ENCODE measurements at regions not wholly inside any gene's neighbourhood (a gene's known extent, or its start where the extent isn't known, plus 50 kb on each side); places are given as distances from the start of the nearest gene placed in this dataset.

- DNase-seq = peak; percentile 74
- no peak overlapping the region for H3K27ac ChIP-seq (ENCODE audit: low read length)
- no peaks in the 10 kb centered on the region for H3K27me3 ChIP-seq (ENCODE audit: control insufficient read depth, insufficient read depth, low read length)
- peaks cover 6% of the 10 kb centered on the region for H3K4me1 ChIP-seq (ENCODE audit: control insufficient read depth, insufficient read depth, low read length)
- H3K4me3 ChIP-seq (ENCODE audit: low read length) = no peak overlapping the region
- no peaks in the 10 kb centered on the region for H3K9me3 ChIP-seq (replicated peaks; ENCODE audit: control insufficient read depth, low read depth, low read length)
- no peaks in the 10 kb centered on the region for H3K36me3 ChIP-seq (ENCODE audit: control insufficient read depth, insufficient read depth, low read length)
- WGBS (ENCODE audit: insufficient coverage) = 63% methylated on average over 1 of the region's 6 CpGs
These were observed 121.5 kb upstream of the CTAGE1 start for GRCh38 chr18:22539051-22539765.

GRCh38 chr18:22541232-22541631, 123.5 kb upstream of the CTAGE1 start:
- Histone ChIP-seq H3K9me3 (replicated peaks; ENCODE audit: control insufficient read depth, low read depth, low read length) (no peaks in the 10 kb centered on the region), H3K4me3 (ENCODE audit: low read length) (no peak overlapping the region), H3K4me1 (ENCODE audit: control insufficient read depth, insufficient read depth, low read length) (peaks cover 8% of the 10 kb centered on the region), H3K36me3 (ENCODE audit: control insufficient read depth, insufficient read depth, low read length) (no peaks in the 10 kb centered on the region), H3K27me3 (ENCODE audit: control insufficient read depth, insufficient read depth, low read length) (no peaks in the 10 kb centered on the region), H3K27ac (ENCODE audit: low read length) (no peak overlapping the region)
- DNase-seq = no peak
- 67% methylated on average over 1 of the region's 1 CpG for WGBS (ENCODE audit: insufficient coverage)

GRCh38 chr18:22542406-22542835, 124.7 kb upstream of the CTAGE1 start:
- no peak overlapping the region for H3K27ac ChIP-seq (ENCODE audit: low read length)
- H3K36me3 ChIP-seq (ENCODE audit: control insufficient read depth, insufficient read depth, low read length) = no peaks in the 10 kb centered on the region
- no peak for DNase-seq
- H3K9me3 ChIP-seq (replicated peaks; ENCODE audit: control insufficient read depth, low read depth, low read length) = no peaks in the 10 kb centered on the region
- H3K4me3 ChIP-seq (ENCODE audit: low read length) = no peak overlapping the region
- WGBS (ENCODE audit: insufficient coverage) = 100% methylated on average over 2 of the region's 4 CpGs
- H3K4me1 ChIP-seq (ENCODE audit: control insufficient read depth, insufficient read depth, low read length) = peaks cover 8% of the 10 kb centered on the region
- no peaks in the 10 kb centered on the region for H3K27me3 ChIP-seq (ENCODE audit: control insufficient read depth, insufficient read depth, low read length)

- no CpG with 5 or more reads among the region's 4 CpGs for WGBS (ENCODE audit: insufficient coverage)
- Histone ChIP-seq H3K36me3 (ENCODE audit: control insufficient read depth, insufficient read depth, low read length) (no peaks in the 10 kb centered on the region), H3K4me3 (ENCODE audit: low read length) (no peak overlapping the region), H3K9me3 (replicated peaks; ENCODE audit: control insufficient read depth, low read depth, low read length) (no peaks in the 10 kb centered on the region), H3K27ac (ENCODE audit: low read length) (no peak overlapping the region), H3K4me1 (ENCODE audit: control insufficient read depth, insufficient read depth, low read length) (peaks cover 11% of the 10 kb centered on the region), H3K27me3 (ENCODE audit: control insufficient read depth, insufficient read depth, low read length) (no peaks in the 10 kb centered on the region)
- DNase-seq = peak; percentile 77
These were observed 126.1 kb upstream of the CTAGE1 start for GRCh38 chr18:22543769-22544168.

- H3K36me3 ChIP-seq (ENCODE audit: control insufficient read depth, insufficient read depth, low read length) = no peaks in the 10 kb centered on the region
- peak; percentile 22 for DNase-seq
- no peak overlapping the region for H3K4me3 ChIP-seq (ENCODE audit: low read length)
- H3K9me3 ChIP-seq (replicated peaks; ENCODE audit: control insufficient read depth, low read depth, low read length) = no peaks in the 10 kb centered on the region
- no peak overlapping the region for H3K27ac ChIP-seq (ENCODE audit: low read length)
- peaks cover 11% of the 10 kb centered on the region for H3K4me1 ChIP-seq (ENCODE audit: control insufficient read depth, insufficient read depth, low read length)
- no peaks in the 10 kb centered on the region for H3K27me3 ChIP-seq (ENCODE audit: control insufficient read depth, insufficient read depth, low read length)
- WGBS (ENCODE audit: insufficient coverage) = no CpG with 5 or more reads among the region's 4 CpGs
These were observed 126.9 kb upstream of the CTAGE1 start for GRCh38 chr18:22544626-22545025.

GRCh38 chr18:22545066-22545760, 127.5 kb upstream of the CTAGE1 start:
- no peak overlapping the region for H3K27ac ChIP-seq (ENCODE audit: low read length)
- no peaks in the 10 kb centered on the region for H3K27me3 ChIP-seq (ENCODE audit: control insufficient read depth, insufficient read depth, low read length)
- peak; percentile 77 for DNase-seq
- no peak overlapping the region for H3K4me3 ChIP-seq (ENCODE audit: low read length)
- WGBS (ENCODE audit: insufficient coverage) = no CpG with 5 or more reads among the region's 6 CpGs
- H3K36me3 ChIP-seq (ENCODE audit: control insufficient read depth, insufficient read depth, low read length) = no peaks in the 10 kb centered on the region
- no peaks in the 10 kb centered on the region for H3K9me3 ChIP-seq (replicated peaks; ENCODE audit: control insufficient read depth, low read depth, low read length)
- peaks cover 11% of the 10 kb centered on the region for H3K4me1 ChIP-seq (ENCODE audit: control insufficient read depth, insufficient read depth, low read length)

- H3K4me1 ChIP-seq (ENCODE audit: control insufficient read depth, insufficient read depth, low read length) = peaks cover 11% of the 10 kb centered on the region
- WGBS (ENCODE audit: insufficient coverage) = 52% methylated on average over 4 of the region's 10 CpGs
These were observed 129.3 kb upstream of the CTAGE1 start for GRCh38 chr18:22546905-22547570.

GRCh38 chr18:22547807-22548561, 130.3 kb upstream of the CTAGE1 start:
- peak overlapping the region; percentile 60 for H3K27ac ChIP-seq (ENCODE audit: low read length)
- H3K4me1 ChIP-seq (ENCODE audit: control insufficient read depth, insufficient read depth, low read length) = peaks cover 8% of the 10 kb centered on the region
- 30% methylated on average over 3 of the region's 11 CpGs for whole genome bisulfite sequencing (ENCODE audit: insufficient coverage)
- H3K27me3 ChIP-seq (ENCODE audit: control insufficient read depth, insufficient read depth, low read length) = no peaks in the 10 kb centered on the region
- no peak overlapping the region for H3K4me3 ChIP-seq (ENCODE audit: low read length)
- H3K36me3 ChIP-seq (ENCODE audit: control insufficient read depth, insufficient read depth, low read length) = no peaks in the 10 kb centered on the region
- no peaks in the 10 kb centered on the region for H3K9me3 ChIP-seq (replicated peaks; ENCODE audit: control insufficient read depth, low read depth, low read length)
- DNase-seq = peak; percentile 84

More at GRCh38 chr18:22546905-22547570, 129.3 kb upstream of the CTAGE1 start:
- H3K27me3 ChIP-seq (ENCODE audit: control insufficient read depth, insufficient read depth, low read length) = no peaks in the 10 kb centered on the region
- no peaks in the 10 kb centered on the region for H3K9me3 ChIP-seq (replicated peaks; ENCODE audit: control insufficient read depth, low read depth, low read length)
- H3K4me3 ChIP-seq (ENCODE audit: low read length) = no peak overlapping the region
- peak overlapping the region; percentile 57 for H3K27ac ChIP-seq (ENCODE audit: low read length)
- no peaks in the 10 kb centered on the region for H3K36me3 ChIP-seq (ENCODE audit: control insufficient read depth, insufficient read depth, low read length)
- DNase-seq = peak; percentile 63

GRCh38 chr18:22549260-22549937, 131.7 kb upstream of the CTAGE1 start:
- Histone ChIP-seq H3K4me3 (ENCODE audit: low read length) (no peak overlapping the region), H3K27ac (ENCODE audit: low read length) (no peak overlapping the region), H3K4me1 (ENCODE audit: control insufficient read depth, insufficient read depth, low read length) (peaks cover 5% of the 10 kb centered on the region), H3K9me3 (replicated peaks; ENCODE audit: control insufficient read depth, low read depth, low read length) (no peaks in the 10 kb centered on the region), H3K36me3 (ENCODE audit: control insufficient read depth, insufficient read depth, low read length) (no peaks in the 10 kb centered on the region), H3K27me3 (ENCODE audit: control insufficient read depth, insufficient read depth, low read length) (no peaks in the 10 kb centered on the region)
- WGBS (ENCODE audit: insufficient coverage) = 83% methylated on average over 6 of the region's 6 CpGs
- no peak for DNase-seq

Data from muscle of leg (tissue), 3 donors.